ENCODE measurements at regions not wholly inside any gene's neighbourhood (a gene's known extent, or its start where the extent isn't known, plus 50 kb on each side); places are given as distances from the start of the nearest gene placed in this dataset.

DNA sequence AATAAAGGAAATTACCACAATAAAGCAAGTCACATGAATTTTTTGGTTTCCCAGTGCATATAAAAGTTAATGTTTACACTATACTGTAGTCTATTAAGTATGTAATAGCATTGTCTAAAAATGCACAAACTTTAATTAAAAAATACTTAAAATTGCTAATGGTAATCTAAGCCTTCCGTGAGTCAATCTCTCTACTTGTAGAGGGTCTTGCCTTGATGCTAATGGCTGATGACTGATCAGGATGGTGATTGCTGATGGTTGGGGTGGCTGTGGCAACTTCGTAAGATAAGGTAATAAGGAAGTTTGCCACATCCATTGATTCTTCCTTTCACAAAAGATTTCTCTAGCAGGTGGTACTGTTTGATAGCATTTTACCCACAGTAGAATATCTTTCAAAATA, 466.6 kb upstream of the PROX1 start:
- no peaks in the 10 kb centered on the region for H3K36me3 ChIP-seq
- intact Hi-C loops (cut with DNase I; ENCODE audit: low total_unique reads), result no loop called here
- no peak overlapping the region for H3K4me3 ChIP-seq
- H3K9me3 ChIP-seq, result peaks cover 0 to 14% of the 10 kb centered on the region in 2 donors
- H3K4me1 ChIP-seq, result no peaks in the 10 kb centered on the region
- H3K27me3 ChIP-seq, result no peaks in the 10 kb centered on the region
- H3K27ac ChIP-seq, result no peak overlapping the region
- DNase-seq (ENCODE audit: low spot score in 2 of 2), result no peak
- TF ChIP-seq, protein P1, sequence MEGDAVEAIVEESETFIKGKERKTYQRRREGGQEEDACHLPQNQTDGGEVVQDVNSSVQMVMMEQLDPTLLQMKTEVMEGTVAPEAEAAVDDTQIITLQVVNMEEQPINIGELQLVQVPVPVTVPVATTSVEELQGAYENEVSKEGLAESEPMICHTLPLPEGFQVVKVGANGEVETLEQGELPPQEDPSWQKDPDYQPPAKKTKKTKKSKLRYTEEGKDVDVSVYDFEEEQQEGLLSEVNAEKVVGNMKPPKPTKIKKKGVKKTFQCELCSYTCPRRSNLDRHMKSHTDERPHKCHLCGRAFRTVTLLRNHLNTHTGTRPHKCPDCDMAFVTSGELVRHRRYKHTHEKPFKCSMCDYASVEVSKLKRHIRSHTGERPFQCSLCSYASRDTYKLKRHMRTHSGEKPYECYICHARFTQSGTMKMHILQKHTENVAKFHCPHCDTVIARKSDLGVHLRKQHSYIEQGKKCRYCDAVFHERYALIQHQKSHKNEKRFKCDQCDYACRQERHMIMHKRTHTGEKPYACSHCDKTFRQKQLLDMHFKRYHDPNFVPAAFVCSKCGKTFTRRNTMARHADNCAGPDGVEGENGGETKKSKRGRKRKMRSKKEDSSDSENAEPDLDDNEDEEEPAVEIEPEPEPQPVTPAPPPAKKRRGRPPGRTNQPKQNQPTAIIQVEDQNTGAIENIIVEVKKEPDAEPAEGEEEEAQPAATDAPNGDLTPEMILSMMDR (IDR thresholded peaks at IDR 0.05), result no peak
- TF ChIP-seq POLR2AphosphoS5 (IDR thresholded peaks at IDR 0.05) (no peak), POLR2A (IDR thresholded peaks at IDR 0.05) (no peak)

DNA sequence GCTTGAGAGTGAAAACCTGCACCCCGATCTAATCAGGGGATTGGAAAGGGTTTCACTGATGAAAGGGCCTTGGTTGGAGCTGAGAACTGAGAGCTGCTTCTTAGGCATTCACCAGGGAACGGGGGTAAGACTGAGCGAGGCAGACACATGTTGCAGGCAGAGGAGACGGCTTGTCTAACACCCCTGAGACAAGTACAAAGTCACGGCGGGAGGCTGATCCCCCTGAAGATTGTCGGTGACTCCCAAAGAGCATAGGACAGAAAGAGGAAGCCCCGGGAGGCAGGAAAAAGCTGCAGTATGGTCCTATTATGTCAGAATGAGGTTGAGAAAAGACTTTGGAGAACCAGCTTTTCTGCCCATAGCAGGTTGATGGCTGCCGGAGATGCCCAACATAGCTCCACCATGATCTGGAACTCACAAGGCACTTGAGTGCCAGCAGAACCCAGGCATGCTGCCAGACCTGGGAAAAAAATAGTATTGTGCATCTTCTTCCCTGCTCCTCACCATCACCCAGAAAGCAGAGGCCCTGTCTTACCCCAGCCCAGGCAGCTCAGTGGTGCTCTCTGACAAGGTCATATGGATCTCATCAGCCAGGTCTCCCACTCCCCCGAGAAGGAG, 463.9 kb upstream of the PROX1 start:
- no peak for DNase-seq (ENCODE audit: low spot score in 2 of 2)
- Histone ChIP-seq H3K27me3 (no peaks in the 10 kb centered on the region), H3K27ac (no peak overlapping the region), H3K4me3 (no peak overlapping the region), H3K4me1 (no peaks in the 10 kb centered on the region), H3K9me3 (peaks cover 0 to 14% of the 10 kb centered on the region in 2 donors), H3K36me3 (no peaks in the 10 kb centered on the region)
- intact Hi-C loops (cut with DNase I; ENCODE audit: low total_unique reads), result no loop called here
- TF ChIP-seq, protein P1 (IDR thresholded peaks at IDR 0.05), result no peak
- TF ChIP-seq POLR2A (IDR thresholded peaks at IDR 0.05) (no peak), POLR2AphosphoS5 (IDR thresholded peaks at IDR 0.05) (no peak)

DNA sequence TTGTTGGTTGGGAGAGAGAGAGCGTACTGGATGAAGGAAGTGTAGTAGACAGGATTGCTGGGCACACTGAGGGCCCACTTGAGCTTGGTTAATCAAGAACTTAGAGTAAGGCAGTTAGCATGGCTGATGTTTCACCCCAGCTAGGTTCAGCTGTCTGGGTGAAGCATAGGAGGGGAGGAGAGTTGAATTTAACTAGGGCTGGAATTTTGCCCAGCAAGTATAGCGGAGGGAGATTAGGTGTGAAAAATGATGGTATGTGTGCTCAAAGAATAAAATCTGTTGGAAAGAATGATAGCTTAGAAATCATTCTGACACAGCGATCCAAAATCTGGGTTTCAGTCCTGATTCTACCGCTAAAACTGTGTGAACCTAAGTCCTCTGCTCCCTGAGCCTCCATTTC, 461.5 kb upstream of the PROX1 start:
- no peak for DNase-seq (ENCODE audit: low spot score in 2 of 2)
- H3K27ac ChIP-seq, result no peak overlapping the region
- no peaks in the 10 kb centered on the region for H3K4me1 ChIP-seq
- intact Hi-C loops (cut with DNase I; ENCODE audit: low total_unique reads), result no loop called here
- H3K4me3 ChIP-seq, result no peak overlapping the region
- no peaks in the 10 kb centered on the region for H3K27me3 ChIP-seq
- H3K36me3 ChIP-seq, result no peaks in the 10 kb centered on the region
- TF ChIP-seq, protein P1 (IDR thresholded peaks at IDR 0.05), result no peak
- TF ChIP-seq POLR2AphosphoS5 (IDR thresholded peaks at IDR 0.05), result no peak
- no peak for TF ChIP-seq POLR2A (IDR thresholded peaks at IDR 0.05)
- peaks cover 0 to 14% of the 10 kb centered on the region in 2 donors for H3K9me3 ChIP-seq

DNA sequence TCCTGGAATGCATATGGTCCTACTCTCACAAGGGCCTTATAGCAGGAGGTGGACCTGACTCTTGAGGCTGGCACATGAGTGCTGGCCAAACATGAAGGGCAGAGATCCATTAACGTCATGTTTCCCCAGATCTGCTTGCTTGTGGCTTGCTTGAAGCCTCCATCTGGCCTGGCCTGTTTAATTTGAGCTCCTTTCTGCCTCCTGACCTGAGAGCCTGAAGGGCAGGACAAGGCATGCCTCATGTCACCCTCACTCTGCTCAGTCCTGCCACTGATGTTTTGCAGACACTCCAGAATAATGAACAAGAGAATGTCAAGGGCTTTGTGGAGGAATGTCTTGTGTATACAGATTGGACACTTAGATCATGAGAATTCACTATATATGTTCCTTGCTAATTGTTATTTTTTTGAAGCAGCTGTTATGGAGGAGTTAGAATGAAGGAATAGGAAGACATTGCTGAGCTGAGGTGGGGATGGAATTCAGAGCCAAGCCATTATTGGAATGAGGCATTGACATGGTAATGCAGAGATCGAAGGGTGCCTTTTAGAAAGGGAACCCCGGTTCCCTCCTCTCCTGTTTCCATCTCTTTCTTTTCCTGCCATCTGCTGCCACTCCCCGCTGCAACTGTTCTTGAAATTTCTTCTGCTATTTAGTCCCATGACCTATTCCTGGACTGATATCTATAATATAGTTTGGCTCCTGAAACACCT, 457.0 kb upstream of the PROX1 start:
- no peak overlapping the region for H3K27ac ChIP-seq
- DNase-seq (ENCODE audit: low spot score in 2 of 2), result no peak
- H3K4me3 ChIP-seq, result no peak overlapping the region
- H3K36me3 ChIP-seq, result no peaks in the 10 kb centered on the region
- intact Hi-C loops (cut with DNase I; ENCODE audit: low total_unique reads), result no loop called here
- TF ChIP-seq POLR2AphosphoS5 (IDR thresholded peaks at IDR 0.05) (no peak), POLR2A (IDR thresholded peaks at IDR 0.05) (no peak)
- H3K27me3 ChIP-seq, result no peaks in the 10 kb centered on the region
- no peaks in the 10 kb centered on the region for H3K4me1 ChIP-seq
- H3K9me3 ChIP-seq, result no peaks in the 10 kb centered on the region

DNA sequence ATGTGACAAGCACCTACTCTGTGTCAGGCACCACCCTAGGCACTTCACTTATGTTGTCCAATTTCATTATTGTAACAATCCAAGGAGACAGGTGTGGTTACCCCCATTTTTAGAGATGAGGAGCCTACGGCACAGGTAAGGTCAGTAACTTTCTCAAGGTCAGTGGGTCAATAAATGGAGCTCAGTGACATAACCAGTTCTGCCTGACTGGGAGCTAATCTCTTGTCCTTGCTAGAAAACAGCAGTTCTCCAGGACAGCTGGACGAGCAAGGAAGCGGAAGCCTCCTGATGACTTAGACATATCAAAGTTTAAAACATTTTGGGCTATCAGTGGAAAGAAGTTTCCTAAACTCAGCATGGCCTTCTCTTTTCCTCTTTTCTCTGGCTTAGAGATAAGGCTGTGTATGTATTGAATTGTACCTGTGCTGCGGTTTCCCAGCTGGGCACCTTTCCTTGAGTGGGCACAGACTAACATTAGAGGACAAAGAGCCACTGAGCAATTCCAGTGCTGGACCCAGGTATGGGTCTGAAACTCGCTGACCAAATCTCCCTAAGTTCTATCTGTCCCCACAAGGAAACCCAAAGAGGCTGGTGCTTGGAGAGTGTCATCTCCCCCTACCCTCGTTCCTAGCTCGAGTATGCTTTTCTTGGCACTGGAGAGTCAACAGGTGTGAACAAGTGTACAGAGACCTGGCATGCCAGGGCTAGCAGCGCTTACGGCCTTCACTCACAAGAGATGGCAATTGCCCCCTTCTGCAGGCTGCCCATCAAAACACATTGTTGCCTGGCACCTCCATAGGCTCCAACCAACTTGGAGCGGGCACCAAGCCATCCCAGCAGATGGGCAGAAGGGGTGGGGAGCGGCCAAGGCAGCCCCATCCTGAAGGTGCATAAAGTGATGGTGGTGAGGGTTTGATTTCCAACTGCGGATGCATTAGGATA, 456.1 kb upstream of the PROX1 start:
- H3K4me1 ChIP-seq, result no peaks in the 10 kb centered on the region
- no peaks in the 10 kb centered on the region for H3K27me3 ChIP-seq
- H3K36me3 ChIP-seq, result no peaks in the 10 kb centered on the region
- DNase-seq (ENCODE audit: low spot score in 2 of 2), result no peak
- intact Hi-C loops (cut with DNase I; ENCODE audit: low total_unique reads), result no loop called here
- no peak for TF ChIP-seq POLR2AphosphoS5 (IDR thresholded peaks at IDR 0.05)
- TF ChIP-seq POLR2A (IDR thresholded peaks at IDR 0.05), result no peak
- TF ChIP-seq, protein P1 (IDR thresholded peaks at IDR 0.05), result no peak
- H3K9me3 ChIP-seq, result no peaks in the 10 kb centered on the region
- no peak overlapping the region for H3K4me3 ChIP-seq
- no peak overlapping the region for H3K27ac ChIP-seq
